Pancreas (tissue), 10 donors: ENCODE measurements at regions not wholly inside any gene's neighbourhood (a gene's known extent, or its start where the extent isn't known, plus 50 kb on each side); places are given as distances from the start of the nearest gene placed in this dataset.
A peak's percentile ranks its signal among the peaks of the same experiment; 100 is the strongest.

Source experiments
- ATAC-seq, 4 donors: fragments of 200-7000 bp; cut with Tn5 transposase; one replicate each; pipeline versions ENCODE4 v1.8.0 to v1.9.1; 2020; ENCODE audit warnings: mild to moderate bottlenecking in 4 of 4, moderate library complexity in 4 of 4
- DNase-seq, 6 donors: peaks; one replicate each; pipeline ENCODE4 v3.0.0-alpha.2; 2020
- FAIRE-seq: peaks from 2 replicates; lab custom pipeline; 2012; peaks lifted over from hg19 to GRCh38; lab: Jason Lieb, UNC
- H3K27ac ChIP-seq, 4 donors: fragments of 200-600 bp; sonication (generic); 1 replicate in 3 of 4; 2 replicates in 1 of 4; pipeline versions ENCODE4 v1.5.0 to v1.8.0; 2020
- H3K27me3 ChIP-seq, 4 donors: fragments of 200-600 bp; one replicate each; pipeline ENCODE4 v1.8.0; 2021
- H3K36me3 ChIP-seq, 3 donors: fragments of 200-600 bp; sonication (generic) in 1 of 3; one replicate each; pipeline versions ENCODE4 v1.5.0 to v1.8.0; 2020 to 2021
- H3K4me1 ChIP-seq, 3 donors: fragments of 200-600 bp; one replicate each; pipeline ENCODE4 v1.8.0; 2021
- H3K4me3 ChIP-seq, 4 donors: fragments of 200-600 bp; sonication (generic) in 2 of 4; one replicate each; pipeline versions ENCODE4 v1.5.0 to v1.8.0; 2020 to 2021
- H3K9me3 ChIP-seq, 4 donors: fragments of 200-600 bp; one replicate each; pipeline ENCODE4 v1.8.0; 2021
- WGBS, 2 donors: extraction: QIAGEN DNeasy Blood & Tissue Kit; methylation state at CpG; one replicate each; pipeline ENCODE4 v1.1.7; 2013; 5-methylcytosine and 5-hydroxymethylcytosine counted together
- intact Hi-C, 3 donors: fragments of 100-400 bp; cut with DNase I; formaldehyde crosslinking; loops; one replicate each; pipeline versions ENCODE4 v1.11.1 to v1.14.2; 2022
- TF ChIP-seq, protein P1 (sequence below), 4 donors: fragments of 200-600 bp; sonication (generic) in 3 of 4; IDR thresholded peaks; one replicate each; pipeline versions ENCODE4 v1.5.0 to v1.8.0; 2021; ENCODE audit warnings: antibody characterized with exemption in 4 of 4
- donor health status: healthy with polysubstance abuse.
- donor health status: DM: no; HTN: no; CAD: no; lungs with moderate emphysema.
- donor health status: DM: no; HTN: no; CAD: no.
- donor health status: control.
- donor health status: control.
- donor health status: Bipolar disorder and iron deficiency.
- donor health status: DM: yes; HTN: yes; CAD: no.
- donor health status: DM: no; HTN: no; CAD: no.
- donor health status: DM: no; HTN: no; CAD: no.
- donor health status: DM: yes; HTN: yes; CAD: no.

DNA sequence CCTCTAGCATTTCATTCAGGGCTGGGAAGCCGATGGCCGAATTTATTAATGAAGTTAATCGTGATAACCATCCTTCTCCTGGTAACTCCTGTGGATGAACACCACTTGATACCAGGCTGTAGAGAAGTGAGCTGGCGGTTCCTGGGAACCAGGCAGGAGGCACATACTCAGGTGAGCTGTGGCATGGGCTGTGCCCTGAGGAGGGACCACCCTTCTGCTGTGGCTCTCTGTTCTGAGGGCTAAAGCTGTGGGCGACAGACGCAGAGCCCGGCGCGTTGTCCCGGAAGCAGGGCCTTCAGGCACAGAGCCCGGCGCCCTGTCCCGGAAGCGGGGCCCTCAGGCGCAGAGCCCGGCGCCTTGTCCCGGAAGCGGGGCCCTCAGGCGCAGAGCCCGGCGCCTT is 462.3 kb upstream of the SALL3 start:
- H3K36me3 ChIP-seq = no peaks in the 10 kb centered on the region
- ATAC-seq (no peak), FAIRE-seq (no peak), DNase-seq (peak in 1 of 6 donors; percentile 31)
- H3K4me1 ChIP-seq = no peaks in the 10 kb centered on the region
- no peak overlapping the region for H3K27ac ChIP-seq
- no peak overlapping the region for H3K4me3 ChIP-seq
- intact Hi-C loops = no loop called here
- 85 to 86% methylated on average over 22 of the region's 22 CpGs for WGBS, 2 donors
- no peaks in the 10 kb centered on the region for H3K27me3 ChIP-seq
- TF ChIP-seq, protein P1, sequence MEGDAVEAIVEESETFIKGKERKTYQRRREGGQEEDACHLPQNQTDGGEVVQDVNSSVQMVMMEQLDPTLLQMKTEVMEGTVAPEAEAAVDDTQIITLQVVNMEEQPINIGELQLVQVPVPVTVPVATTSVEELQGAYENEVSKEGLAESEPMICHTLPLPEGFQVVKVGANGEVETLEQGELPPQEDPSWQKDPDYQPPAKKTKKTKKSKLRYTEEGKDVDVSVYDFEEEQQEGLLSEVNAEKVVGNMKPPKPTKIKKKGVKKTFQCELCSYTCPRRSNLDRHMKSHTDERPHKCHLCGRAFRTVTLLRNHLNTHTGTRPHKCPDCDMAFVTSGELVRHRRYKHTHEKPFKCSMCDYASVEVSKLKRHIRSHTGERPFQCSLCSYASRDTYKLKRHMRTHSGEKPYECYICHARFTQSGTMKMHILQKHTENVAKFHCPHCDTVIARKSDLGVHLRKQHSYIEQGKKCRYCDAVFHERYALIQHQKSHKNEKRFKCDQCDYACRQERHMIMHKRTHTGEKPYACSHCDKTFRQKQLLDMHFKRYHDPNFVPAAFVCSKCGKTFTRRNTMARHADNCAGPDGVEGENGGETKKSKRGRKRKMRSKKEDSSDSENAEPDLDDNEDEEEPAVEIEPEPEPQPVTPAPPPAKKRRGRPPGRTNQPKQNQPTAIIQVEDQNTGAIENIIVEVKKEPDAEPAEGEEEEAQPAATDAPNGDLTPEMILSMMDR (IDR thresholded peaks at IDR 0.05) = no peak
- no peaks in the 10 kb centered on the region for H3K9me3 ChIP-seq

GRCh38 chr18:78517973-78518372 is 461.6 kb upstream of the SALL3 start:
- 66 to 68% methylated on average over 13 of the region's 13 CpGs for WGBS, 2 donors

GRCh38 chr18:78518805-78519204 is 460.8 kb upstream of the SALL3 start:
- Histone ChIP-seq H3K27me3 (no peaks in the 10 kb centered on the region), H3K27ac (no peak overlapping the region), H3K9me3 (no peaks in the 10 kb centered on the region), H3K36me3 (no peaks in the 10 kb centered on the region), H3K4me3 (no peak overlapping the region), H3K4me1 (no peaks in the 10 kb centered on the region)
- DNase-seq (peak in 1 of 6 donors; percentile 49), FAIRE-seq (no peak), ATAC-seq (no peak)
- TF ChIP-seq, protein P1 (IDR thresholded peaks at IDR 0.05) = no peak
- intact Hi-C loops = no loop called here
- WGBS, 2 donors = 80 to 88% methylated on average over 25 of the region's 25 CpGs

More at GRCh38 chr18:78517973-78518372, 461.6 kb upstream of the SALL3 start:
- H3K36me3 ChIP-seq = no peaks in the 10 kb centered on the region
- H3K27me3 ChIP-seq = no peaks in the 10 kb centered on the region
- H3K9me3 ChIP-seq = no peaks in the 10 kb centered on the region
- TF ChIP-seq, protein P1 (IDR thresholded peaks at IDR 0.05) = no peak
- no peak overlapping the region for H3K4me3 ChIP-seq
- ATAC-seq (no peak), FAIRE-seq (no peak), DNase-seq (peak in 1 of 6 donors; percentile 42)
- H3K4me1 ChIP-seq = no peaks in the 10 kb centered on the region
- intact Hi-C loops = no loop called here
- no peak overlapping the region for H3K27ac ChIP-seq

- FAIRE-seq (no peak), ATAC-seq (no peak), DNase-seq (no peak)
- WGBS, 2 donors = 56 to 69% methylated on average over 15 of the region's 15 CpGs
- TF ChIP-seq, protein P1 (IDR thresholded peaks at IDR 0.05) = no peak
- no peaks in the 10 kb centered on the region for H3K36me3 ChIP-seq
- no peak overlapping the region for H3K27ac ChIP-seq
- H3K4me1 ChIP-seq = no peaks in the 10 kb centered on the region
- no peaks in the 10 kb centered on the region for H3K27me3 ChIP-seq
- H3K4me3 ChIP-seq = no peak overlapping the region
- no peaks in the 10 kb centered on the region for H3K9me3 ChIP-seq
- intact Hi-C loops = no loop called here
These were observed 460.1 kb upstream of the SALL3 start for GRCh38 chr18:78519394-78520062.

DNA sequence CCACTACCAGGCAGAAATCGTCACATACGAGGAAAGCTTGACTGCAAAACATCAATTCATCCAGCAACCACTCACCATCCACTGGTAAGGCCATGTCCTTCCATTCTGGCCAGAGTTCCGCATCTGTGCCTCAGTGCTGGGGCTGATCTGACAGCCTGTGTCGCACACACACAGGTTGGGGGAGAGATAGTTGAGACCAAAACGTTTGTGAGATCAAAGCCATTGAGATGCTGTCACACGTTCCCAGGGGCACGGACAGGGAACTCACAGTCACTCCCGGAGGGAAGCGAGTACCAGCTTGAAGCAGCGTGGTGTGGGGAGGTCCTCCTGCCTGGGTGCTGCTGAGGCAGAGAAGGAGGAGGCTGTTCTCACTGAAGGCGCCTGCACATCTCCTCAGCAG is 458.5 kb upstream of the SALL3 start:
- Histone ChIP-seq H3K9me3 (no peaks in the 10 kb centered on the region), H3K36me3 (no peaks in the 10 kb centered on the region), H3K4me3 (no peak overlapping the region), H3K27ac (no peak overlapping the region), H3K27me3 (no peaks in the 10 kb centered on the region), H3K4me1 (peaks cover 0 to 5% (median 3%) of the 10 kb centered on the region in 3 donors)
- no peak for ATAC-seq
- 56 to 66% methylated on average over 11 of the region's 11 CpGs for WGBS, 2 donors
- no peak for FAIRE-seq
- TF ChIP-seq, protein P1 (IDR thresholded peaks at IDR 0.05) = no peak
- DNase-seq = no peak
- intact Hi-C loops = no loop called here
